ENCODE measurements at regions not wholly inside any gene's neighbourhood (a gene's known extent, or its start where the extent isn't known, plus 50 kb on each side); places are given as distances from the start of the nearest gene placed in this dataset.

- no peaks in the 10 kb centered on the region for H3K36me3 ChIP-seq
- no peak overlapping the region for H3K27ac ChIP-seq
- TF ChIP-seq POLR2A (IDR thresholded peaks at IDR 0.05) (no peak), CTCF (IDR thresholded peaks at IDR 0.05) (no peak), POLR2AphosphoS5 (IDR thresholded peaks at IDR 0.05) (no peak), EP300 (IDR thresholded peaks at IDR 0.05) (no peak)
- no peaks in the 10 kb centered on the region for H3K4me1 ChIP-seq
- no peak for DNase-seq (ENCODE audit: low spot score in 2 of 2)
- WGBS, result 44% methylated on average over 6 of the region's 6 CpGs
- no peak overlapping the region for H3K4me3 ChIP-seq
- no peaks in the 10 kb centered on the region for H3K27me3 ChIP-seq
- no peaks in the 10 kb centered on the region for H3K9me3 ChIP-seq
Observed at GRCh38 chr1:193533853-193534252, 347.4 kb upstream of the B3GALT2 start.

- H3K4me1 ChIP-seq, result no peaks in the 10 kb centered on the region
- no peaks in the 10 kb centered on the region for H3K9me3 ChIP-seq
- H3K27me3 ChIP-seq, result no peaks in the 10 kb centered on the region
- no peak for DNase-seq (ENCODE audit: low spot score in 2 of 2)
- no peak for TF ChIP-seq CTCF (IDR thresholded peaks at IDR 0.05)
- TF ChIP-seq POLR2A (IDR thresholded peaks at IDR 0.05), result no peak
- no peak for TF ChIP-seq POLR2AphosphoS5 (IDR thresholded peaks at IDR 0.05)
- TF ChIP-seq EP300 (IDR thresholded peaks at IDR 0.05), result no peak
- no peaks in the 10 kb centered on the region for H3K36me3 ChIP-seq
- no peak overlapping the region for H3K4me3 ChIP-seq
- no peak overlapping the region for H3K27ac ChIP-seq
- 92% methylated on average over 3 of the region's 3 CpGs for WGBS
Observed at GRCh38 chr1:193525917-193526710, 339.7 kb upstream of the B3GALT2 start.

- Histone ChIP-seq H3K36me3 (no peaks in the 10 kb centered on the region), H3K9me3 (no peaks in the 10 kb centered on the region), H3K4me1 (no peaks in the 10 kb centered on the region), H3K27me3 (no peaks in the 10 kb centered on the region), H3K27ac (no peak overlapping the region), H3K4me3 (no peak overlapping the region)
- TF ChIP-seq POLR2AphosphoS5 (IDR thresholded peaks at IDR 0.05) (no peak), CTCF (IDR thresholded peaks at IDR 0.05) (no peak), POLR2A (IDR thresholded peaks at IDR 0.05) (no peak), EP300 (IDR thresholded peaks at IDR 0.05) (no peak)
- no peak for DNase-seq (ENCODE audit: low spot score in 2 of 2)
Observed at GRCh38 chr1:193525411-193525810, 339.0 kb upstream of the B3GALT2 start.

- Histone ChIP-seq H3K4me1 (no peaks in the 10 kb centered on the region), H3K4me3 (no peak overlapping the region), H3K27ac (no peak overlapping the region), H3K36me3 (no peaks in the 10 kb centered on the region), H3K27me3 (no peaks in the 10 kb centered on the region), H3K9me3 (no peaks in the 10 kb centered on the region)
- WGBS, result 74% methylated on average over 2 of the region's 2 CpGs
- no peak for TF ChIP-seq CTCF (IDR thresholded peaks at IDR 0.05)
- no peak for TF ChIP-seq EP300 (IDR thresholded peaks at IDR 0.05)
- TF ChIP-seq POLR2AphosphoS5 (IDR thresholded peaks at IDR 0.05), result no peak
- TF ChIP-seq POLR2A (IDR thresholded peaks at IDR 0.05), result no peak
- DNase-seq (ENCODE audit: low spot score in 2 of 2), result no peak
Observed at GRCh38 chr1:193524616-193525015, 338.2 kb upstream of the B3GALT2 start.

GRCh38 chr1:193524021-193524420, 337.6 kb upstream of the B3GALT2 start:
- TF ChIP-seq POLR2A (IDR thresholded peaks at IDR 0.05), result no peak
- no peak for TF ChIP-seq POLR2AphosphoS5 (IDR thresholded peaks at IDR 0.05)
- TF ChIP-seq CTCF (IDR thresholded peaks at IDR 0.05), result no peak
- no peak for TF ChIP-seq EP300 (IDR thresholded peaks at IDR 0.05)
- H3K27ac ChIP-seq, result no peak overlapping the region
- no peaks in the 10 kb centered on the region for H3K4me1 ChIP-seq
- 55% methylated on average over 2 of the region's 2 CpGs for WGBS
- no peak for DNase-seq (ENCODE audit: low spot score in 2 of 2)
- H3K4me3 ChIP-seq, result no peak overlapping the region
- no peaks in the 10 kb centered on the region for H3K36me3 ChIP-seq
- H3K27me3 ChIP-seq, result no peaks in the 10 kb centered on the region
- H3K9me3 ChIP-seq, result no peaks in the 10 kb centered on the region
